ENCODE measurements at regions not wholly inside any gene's neighbourhood (a gene's known extent, or its start where the extent isn't known, plus 50 kb on each side); places are given as distances from the start of the nearest gene placed in this dataset.
"Not testable (repeated sequence)": the region's sequence is repeated elsewhere in the genome, so short reads cannot be mapped to it uniquely, and the experiment has no call there.

- DNase-seq (ENCODE audit: low read depth) = no peak
These were observed 632.2 kb downstream of the TENT5A start for GRCh38 chr6:81120280-81120679.

DNA sequence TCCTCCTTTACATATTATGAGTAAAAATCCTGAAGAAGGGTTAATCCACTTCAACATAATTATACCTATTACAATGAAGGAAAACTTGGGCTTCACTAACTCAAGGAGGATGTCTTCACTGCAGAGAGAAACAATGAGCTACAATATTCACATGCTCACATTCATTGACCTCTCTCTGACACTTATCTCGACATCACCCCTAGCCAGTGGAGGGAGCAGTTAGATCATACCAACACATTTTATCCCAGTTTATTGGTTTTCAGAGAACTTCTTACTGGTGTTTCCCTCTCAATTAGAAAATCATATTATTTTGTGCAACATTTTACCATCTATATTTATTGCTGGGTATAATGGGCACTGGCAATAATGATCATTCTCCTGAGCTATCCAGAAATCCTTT lies 646.5 kb downstream of the TENT5A start:
- DNase-seq (ENCODE audit: low read depth) = peak; percentile 16

GRCh38 chr6:81098109-81098814 lies 654.2 kb downstream of the TENT5A start:
- no peak for DNase-seq (ENCODE audit: low read depth)

GRCh38 chr6:81096464-81096863 lies 656.0 kb downstream of the TENT5A start:
- not testable (repeated sequence) for DNase-seq (ENCODE audit: low read depth)

DNA sequence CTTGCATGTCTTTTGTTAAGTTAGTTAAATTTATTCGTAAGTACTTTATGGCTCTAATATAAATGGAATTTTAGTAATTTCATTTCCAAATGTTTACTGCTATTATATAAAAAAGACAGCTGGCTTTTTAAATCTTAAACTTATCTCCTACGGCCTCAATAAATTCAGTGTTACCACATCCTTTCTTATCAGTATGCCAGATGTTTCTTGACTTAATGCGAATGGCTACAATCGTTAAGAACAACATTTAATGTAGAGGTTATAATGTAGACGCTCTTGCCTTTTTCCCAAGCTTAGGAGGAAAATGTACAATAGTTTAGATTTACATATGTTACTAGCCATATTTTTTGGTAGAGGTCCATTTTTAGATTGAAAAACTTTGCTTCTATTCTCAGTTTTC lies 659.4 kb downstream of the TENT5A start:
- peak; percentile 70 for DNase-seq (ENCODE audit: low read depth)

DNA sequence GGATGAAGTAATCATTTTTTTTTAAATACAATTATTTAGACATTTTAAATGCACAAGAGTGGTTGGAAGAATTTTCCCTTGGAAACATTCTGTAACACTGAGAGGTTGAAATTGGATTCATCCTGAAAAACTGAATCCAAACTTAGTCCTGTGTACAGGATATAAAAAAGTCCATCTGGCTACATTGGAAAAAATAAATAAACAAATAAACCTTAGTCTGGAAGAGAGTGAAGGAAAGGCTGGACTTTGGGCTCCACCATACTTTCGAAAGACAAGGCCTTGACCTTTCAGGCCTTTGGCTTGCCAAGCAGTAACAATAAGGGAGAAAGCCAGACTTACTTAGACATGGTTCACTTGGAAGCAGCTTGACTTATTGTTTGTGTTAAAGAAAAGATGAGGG lies 664.3 kb downstream of the TENT5A start:
- no peak for DNase-seq (ENCODE audit: low read depth)

DNA sequence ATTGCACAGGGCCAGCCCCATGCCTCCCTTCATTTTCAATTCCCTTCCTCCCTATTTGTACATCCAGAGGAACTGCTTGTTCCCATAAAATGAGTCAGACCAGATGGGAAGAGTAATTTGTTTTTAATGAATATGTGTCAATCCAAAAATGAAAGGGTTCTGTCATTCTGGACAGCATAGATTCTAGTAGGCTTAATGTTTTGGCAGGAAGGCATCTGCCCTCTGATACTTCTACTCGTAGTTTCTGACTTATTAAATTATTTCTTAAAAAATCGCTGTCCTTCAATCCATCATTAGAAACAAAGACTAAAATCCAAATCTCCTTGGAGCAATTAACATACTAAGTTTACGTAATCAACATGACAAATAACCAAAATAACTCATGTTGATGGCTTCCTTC lies 665.5 kb downstream of the TENT5A start:
- DNase-seq (ENCODE audit: low read depth) = no peak

GRCh38 chr6:81085431-81085790 lies 667.1 kb downstream of the TENT5A start:
- DNase-seq (ENCODE audit: low read depth) = no peak

GRCh38 chr6:81084776-81085430 lies 667.6 kb downstream of the TENT5A start:
- DNase-seq (ENCODE audit: low read depth) = no peak

GRCh38 chr6:81075974-81076373 lies 676.5 kb downstream of the TENT5A start:
- DNase-seq (ENCODE audit: low read depth) = peak; percentile 25

- no peak for DNase-seq (ENCODE audit: low read depth)
These were observed 679.2 kb downstream of the TENT5A start for GRCh38 chr6:81073318-81073717.

DNA sequence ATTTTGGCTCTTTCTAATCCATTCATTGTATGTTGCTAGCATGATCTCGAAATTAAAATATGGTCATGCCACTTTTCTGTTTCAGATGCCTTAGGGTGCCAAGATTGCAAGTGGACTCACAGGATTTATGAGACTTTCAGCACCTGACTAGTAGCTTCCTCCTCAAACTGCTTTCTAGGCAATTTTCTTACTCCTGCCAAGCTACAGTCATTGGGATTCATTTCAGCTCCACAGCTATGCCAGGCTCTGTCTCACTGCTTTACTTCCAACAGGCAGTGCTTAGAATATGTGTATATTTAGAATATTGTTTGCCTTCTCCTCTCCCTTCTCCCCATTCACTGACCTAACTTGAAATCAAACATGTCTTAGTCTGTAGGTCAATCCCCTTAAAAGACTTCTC lies 681.4 kb downstream of the TENT5A start:
- no peak for DNase-seq (ENCODE audit: low read depth)

- DNase-seq (ENCODE audit: low read depth) = peak; percentile 9
These were observed 685.4 kb downstream of the TENT5A start for GRCh38 chr6:81067057-81067456.

DNA sequence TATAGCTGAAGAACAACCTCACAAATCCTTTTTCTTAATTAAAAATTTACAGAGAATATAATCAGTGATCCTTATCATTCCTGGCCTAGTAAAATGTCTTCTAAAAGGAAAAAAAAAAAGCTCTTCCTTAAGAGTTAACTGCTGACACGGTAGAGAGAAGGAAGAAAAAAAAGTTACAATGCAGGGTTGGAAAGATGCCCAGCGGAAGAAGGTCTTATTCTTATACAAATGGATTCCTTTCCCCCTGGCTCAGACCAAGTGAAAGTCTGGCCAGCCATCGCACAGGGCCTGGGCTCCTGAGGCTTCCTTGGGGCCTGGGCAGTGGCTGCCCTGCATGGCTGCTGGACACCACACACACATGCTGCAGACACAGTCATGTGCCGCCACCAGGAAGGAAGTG lies 688.6 kb downstream of the TENT5A start:
- no peak for DNase-seq (ENCODE audit: low read depth)

DNA sequence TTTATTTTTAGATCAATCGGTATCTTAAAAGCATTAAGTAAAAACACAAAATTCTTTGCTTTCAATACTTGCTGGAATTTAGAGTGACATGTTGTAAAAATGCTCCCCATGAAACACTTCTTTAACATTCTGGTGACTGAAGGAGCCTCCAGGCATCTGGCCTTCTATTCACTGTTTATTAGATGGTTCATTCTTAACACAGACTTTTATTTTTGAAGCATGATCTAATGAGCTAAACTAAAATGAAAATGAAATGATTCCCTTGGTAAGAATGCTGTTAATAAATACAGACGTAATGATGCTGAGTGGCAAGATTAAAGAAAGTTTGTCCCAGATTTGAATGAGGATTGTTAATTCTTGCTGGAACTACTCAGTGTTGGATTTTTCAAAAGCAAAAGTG lies 698.4 kb downstream of the TENT5A start:
- DNase-seq (ENCODE audit: low read depth) = no peak

GRCh38 chr6:81051952-81052351 lies 700.5 kb downstream of the TENT5A start:
- no peak for DNase-seq (ENCODE audit: low read depth)

GRCh38 chr6:81049425-81050042 lies 702.9 kb downstream of the TENT5A start:
- DNase-seq (ENCODE audit: low read depth) = no peak

GRCh38 chr6:81031416-81031815 lies 721.1 kb downstream of the TENT5A start:
- DNase-seq (ENCODE audit: low read depth) = no peak

GRCh38 chr6:81026041-81026553 lies 726.4 kb downstream of the TENT5A start:
- no peak for DNase-seq (ENCODE audit: low read depth)

GRCh38 chr6:81023709-81024108 lies 728.8 kb downstream of the TENT5A start:
- DNase-seq (ENCODE audit: low read depth) = no peak

- DNase-seq (ENCODE audit: low read depth) = peak; percentile 16
These were observed 729.4 kb downstream of the TENT5A start for GRCh38 chr6:81023007-81023582.

GRCh38 chr6:81017586-81017985 lies 734.9 kb downstream of the TENT5A start:
- not testable (repeated sequence) for DNase-seq (ENCODE audit: low read depth)

DNA sequence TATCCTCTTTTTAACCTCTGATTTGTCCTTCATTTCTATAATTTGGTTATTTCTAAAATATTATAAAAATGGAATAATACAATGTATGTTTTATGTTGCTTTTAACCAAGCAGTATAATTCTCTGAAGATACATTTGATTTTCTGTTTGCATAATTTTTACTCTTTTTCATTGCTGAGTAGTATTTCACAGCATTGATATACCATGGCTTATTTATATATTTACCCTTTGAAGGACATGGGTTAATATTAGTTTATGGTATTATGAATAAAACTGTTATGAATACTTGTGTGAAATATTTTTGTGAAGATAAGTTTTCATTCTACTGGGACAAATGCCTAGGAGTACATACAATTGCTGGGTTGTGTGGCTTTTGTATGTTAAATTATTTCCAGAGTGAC lies 748.6 kb downstream of the TENT5A start:
- no peak for DNase-seq (ENCODE audit: low read depth)

Data from amniotic epithelial cell (primary cell).